OCI-LY7 (cell line): ENCODE measurements at regions not wholly inside any gene's neighbourhood (a gene's known extent, or its start where the extent isn't known, plus 50 kb on each side); places are given as distances from the start of the nearest gene placed in this dataset.

Experiments used
- EZH2phosphoT487 ChIP-seq: fragments of 200-600 bp; sonication (generic); IDR thresholded peaks from 2 replicates; pipeline ENCODE4 v1.6.1; 2018; ENCODE audit warnings: low read depth, borderline replicate concordance, mild to moderate bottlenecking, mixed run types, antibody characterized with exemption, low read length, moderate library complexity, mixed read lengths
- TF ChIP-seq, protein P1 (sequence below): fragments of 200-600 bp; sonication (generic); conservative IDR thresholded peaks from 2 replicates; pipeline ENCODE4 v1.5.1; 2014; ENCODE audit warnings: mild to moderate bottlenecking, antibody characterized with exemption, low read length, moderate library complexity, mixed read lengths

GRCh38 chr10:21273400-21273968, 252.0 kb downstream of the SKIDA1 start:
- TF ChIP-seq, protein P1, sequence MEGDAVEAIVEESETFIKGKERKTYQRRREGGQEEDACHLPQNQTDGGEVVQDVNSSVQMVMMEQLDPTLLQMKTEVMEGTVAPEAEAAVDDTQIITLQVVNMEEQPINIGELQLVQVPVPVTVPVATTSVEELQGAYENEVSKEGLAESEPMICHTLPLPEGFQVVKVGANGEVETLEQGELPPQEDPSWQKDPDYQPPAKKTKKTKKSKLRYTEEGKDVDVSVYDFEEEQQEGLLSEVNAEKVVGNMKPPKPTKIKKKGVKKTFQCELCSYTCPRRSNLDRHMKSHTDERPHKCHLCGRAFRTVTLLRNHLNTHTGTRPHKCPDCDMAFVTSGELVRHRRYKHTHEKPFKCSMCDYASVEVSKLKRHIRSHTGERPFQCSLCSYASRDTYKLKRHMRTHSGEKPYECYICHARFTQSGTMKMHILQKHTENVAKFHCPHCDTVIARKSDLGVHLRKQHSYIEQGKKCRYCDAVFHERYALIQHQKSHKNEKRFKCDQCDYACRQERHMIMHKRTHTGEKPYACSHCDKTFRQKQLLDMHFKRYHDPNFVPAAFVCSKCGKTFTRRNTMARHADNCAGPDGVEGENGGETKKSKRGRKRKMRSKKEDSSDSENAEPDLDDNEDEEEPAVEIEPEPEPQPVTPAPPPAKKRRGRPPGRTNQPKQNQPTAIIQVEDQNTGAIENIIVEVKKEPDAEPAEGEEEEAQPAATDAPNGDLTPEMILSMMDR, result no peak
- TF ChIP-seq EZH2phosphoT487, result no peak
